HG02840 (cell line): ENCODE measurements at regions not wholly inside any gene's neighbourhood (a gene's known extent, or its start where the extent isn't known, plus 50 kb on each side); places are given as distances from the start of the nearest gene placed in this dataset.

Source experiments
- ATAC-seq: cut with Tn5 transposase; IDR thresholded peaks from one replicate; pipeline ENCODE4 v1.9.1; 2021; ENCODE audit warnings: mild to moderate bottlenecking, moderate library complexity, moderate number of reproducible peaks; ENCODE audit not compliant: unreplicated experiment, low FRiP score

- no peak for ATAC-seq
Measured at GRCh38 chr2:128619471-128620325, 301.0 kb upstream of the HS6ST1 start.

- no peak for ATAC-seq
Measured at GRCh38 chr2:128621074-128621473, 302.4 kb upstream of the HS6ST1 start.

- ATAC-seq, result no peak
Measured at GRCh38 chr2:128622371-128622770, 303.7 kb upstream of the HS6ST1 start.

DNA sequence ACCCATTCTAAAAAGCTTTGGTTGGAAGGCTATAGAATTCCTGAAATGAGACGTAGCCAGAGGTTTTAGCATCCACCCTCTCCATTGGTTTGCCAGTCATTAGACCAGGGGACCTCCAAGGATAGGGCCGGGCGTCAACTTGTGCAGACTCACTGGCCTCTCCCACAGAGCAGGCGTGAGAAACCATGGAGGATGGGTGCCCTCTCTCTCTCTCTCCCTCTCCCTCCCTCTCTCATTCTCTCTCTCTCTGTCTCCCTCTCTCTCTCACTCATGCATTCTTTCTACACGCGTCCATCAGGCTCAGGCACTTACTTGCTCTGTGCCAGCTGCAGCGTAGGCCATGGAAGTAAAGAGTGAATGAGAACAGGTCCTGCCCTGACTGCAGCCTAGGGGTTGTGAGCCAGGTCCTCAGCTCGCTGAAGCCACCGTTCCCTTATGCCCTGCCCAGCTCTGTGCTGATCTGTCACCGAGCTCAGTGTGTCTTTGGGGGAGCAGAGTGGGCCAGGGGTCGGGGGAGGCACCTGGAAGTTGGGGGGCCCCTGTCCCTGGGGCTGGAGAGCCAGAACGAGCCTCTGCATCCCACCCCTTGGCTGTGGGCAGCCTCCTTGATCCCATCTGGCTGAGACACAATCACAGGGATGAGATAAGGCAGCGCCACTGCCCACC is 304.4 kb upstream of the HS6ST1 start:
- no peak for ATAC-seq

DNA sequence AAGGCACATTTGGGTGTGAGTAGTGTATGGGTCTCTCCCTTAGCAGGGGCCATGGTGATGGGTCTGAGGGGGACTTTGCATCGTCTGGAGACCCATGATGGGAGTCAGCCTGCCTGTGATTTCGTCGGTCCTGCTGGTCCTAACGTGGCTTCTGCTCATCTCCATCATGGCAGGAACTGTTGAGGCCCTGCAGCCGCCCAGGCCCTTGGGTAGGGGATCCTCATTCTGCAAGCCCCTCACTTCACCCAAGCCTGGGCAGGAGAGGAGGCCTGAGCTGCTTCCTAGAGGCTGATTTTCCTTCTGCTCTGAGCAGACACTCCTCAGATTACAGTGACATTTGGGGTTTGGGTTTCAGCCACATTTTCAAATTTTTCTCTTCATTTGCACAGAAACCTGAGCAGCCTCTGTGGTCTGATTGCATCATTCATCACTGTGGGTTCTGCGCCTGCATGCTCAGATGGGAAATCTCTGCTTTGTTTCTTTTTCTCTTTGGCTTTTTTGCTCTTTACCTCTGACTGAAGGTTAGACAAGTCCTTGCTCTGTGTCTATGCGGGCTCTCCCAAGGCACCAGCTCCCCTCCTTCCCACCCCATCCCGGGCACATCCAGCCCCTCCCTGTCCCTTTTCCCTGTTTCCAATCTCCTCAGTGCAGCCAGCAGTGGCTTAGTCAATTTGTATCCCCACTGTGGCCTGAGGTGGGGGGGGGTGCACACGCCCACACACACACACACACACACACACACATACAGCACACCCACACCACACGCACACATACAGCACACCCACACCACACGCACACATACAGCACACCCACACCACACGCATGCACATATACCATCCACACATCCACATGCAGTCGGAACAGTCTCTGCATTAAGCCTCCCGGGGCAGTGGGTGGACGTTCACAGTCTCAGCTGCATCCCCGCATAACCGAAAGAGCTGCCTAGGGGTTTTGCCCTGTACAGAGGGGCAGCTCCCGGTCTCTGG is 305.4 kb upstream of the HS6ST1 start:
- peak; percentile 52 for ATAC-seq

- ATAC-seq, result no peak
Measured at GRCh38 chr2:128624956-128625355, 306.3 kb upstream of the HS6ST1 start.

DNA sequence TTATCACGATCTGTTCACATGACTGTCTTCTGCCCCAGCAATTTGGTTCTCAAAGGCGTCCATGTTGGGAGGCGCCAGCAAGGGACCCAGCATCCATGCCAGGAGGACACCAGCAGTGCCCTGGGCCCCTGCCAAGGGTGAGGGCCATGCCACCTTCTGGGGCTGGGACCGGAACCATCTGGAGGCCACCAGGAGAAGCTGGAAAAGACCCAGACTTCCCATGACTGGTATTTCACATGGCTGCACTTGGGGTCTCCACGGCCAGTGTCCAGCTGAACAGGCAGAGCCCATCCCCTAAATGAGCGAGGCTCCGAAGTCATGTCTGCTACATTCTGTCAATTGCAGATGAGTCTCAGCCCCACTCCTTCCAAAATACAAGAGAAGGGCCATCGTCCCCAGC is 306.8 kb upstream of the HS6ST1 start:
- ATAC-seq, result no peak

DNA sequence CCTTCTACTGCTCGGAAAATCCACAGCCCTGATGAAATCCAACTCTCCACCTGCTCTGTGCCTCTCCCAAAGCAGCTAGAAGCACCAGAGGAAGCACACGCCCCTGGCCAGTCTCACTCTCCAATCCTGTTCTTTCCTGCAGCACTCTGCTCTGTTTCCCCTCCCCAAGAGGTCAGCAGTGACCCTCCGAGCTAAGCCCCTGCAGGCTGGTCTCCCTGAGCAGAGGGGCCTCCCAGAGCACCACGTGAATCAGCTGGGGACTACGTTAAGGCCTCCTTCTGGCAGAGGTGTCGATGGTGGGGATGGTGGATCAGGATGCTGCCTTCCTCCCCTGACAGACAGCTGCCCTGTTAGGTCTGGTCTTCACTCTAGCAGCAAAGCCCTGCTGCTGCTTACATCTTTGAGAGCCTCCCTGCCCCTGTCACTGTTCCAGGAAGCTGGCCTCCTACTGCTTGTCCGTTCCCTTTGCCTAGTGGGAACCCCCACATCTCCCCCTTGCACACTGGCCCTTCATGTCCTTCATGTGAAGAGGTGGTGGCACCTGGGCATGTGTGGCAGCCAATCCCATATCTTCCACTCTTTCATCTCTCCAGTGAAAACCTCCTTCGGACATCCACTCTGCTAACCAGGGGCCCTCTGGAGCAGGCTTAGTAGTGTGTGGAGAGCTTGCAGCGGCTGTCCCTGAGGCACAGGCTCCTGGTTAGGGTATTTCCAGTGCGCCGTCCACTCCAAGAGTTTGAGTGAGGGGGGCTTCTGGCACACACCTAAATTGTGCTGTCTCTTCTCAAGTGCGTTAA is 307.5 kb upstream of the HS6ST1 start:
- no peak for ATAC-seq

DNA sequence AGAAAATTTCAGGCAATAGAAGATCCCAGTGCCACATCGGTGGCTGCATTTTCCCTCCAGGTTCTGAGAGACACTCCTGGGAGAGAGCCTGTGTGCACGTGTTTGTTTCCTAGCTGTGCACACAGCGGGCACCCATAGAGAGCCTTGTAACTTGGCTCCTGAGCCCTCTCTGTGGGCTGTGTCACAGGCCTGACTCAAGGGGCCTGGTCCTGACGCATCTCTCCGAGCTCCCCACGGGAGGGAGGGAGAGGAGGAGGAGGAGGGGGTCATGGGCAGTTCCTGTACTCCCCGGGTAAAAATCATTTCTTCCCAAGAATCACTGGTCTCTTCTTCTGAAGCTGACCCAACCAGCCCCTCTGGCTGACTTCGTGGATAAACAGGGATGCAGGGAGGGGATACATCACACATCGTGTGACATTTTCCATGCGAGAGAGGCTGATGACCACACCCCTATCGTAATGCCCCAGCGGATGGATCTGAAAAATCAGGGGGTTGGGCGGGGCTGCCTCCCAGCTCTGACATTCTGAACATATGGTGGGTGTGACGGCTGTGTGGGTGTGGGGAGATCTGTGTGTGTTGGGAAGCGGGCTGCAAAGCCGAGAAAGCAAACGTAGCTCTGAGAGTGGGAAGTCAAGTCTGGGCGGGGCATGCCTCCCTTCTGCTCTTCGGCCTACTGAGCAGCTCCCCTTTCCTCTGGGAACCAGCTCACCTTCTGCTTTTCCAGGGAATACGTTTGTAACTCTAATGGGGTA is 308.3 kb upstream of the HS6ST1 start:
- no peak for ATAC-seq

DNA sequence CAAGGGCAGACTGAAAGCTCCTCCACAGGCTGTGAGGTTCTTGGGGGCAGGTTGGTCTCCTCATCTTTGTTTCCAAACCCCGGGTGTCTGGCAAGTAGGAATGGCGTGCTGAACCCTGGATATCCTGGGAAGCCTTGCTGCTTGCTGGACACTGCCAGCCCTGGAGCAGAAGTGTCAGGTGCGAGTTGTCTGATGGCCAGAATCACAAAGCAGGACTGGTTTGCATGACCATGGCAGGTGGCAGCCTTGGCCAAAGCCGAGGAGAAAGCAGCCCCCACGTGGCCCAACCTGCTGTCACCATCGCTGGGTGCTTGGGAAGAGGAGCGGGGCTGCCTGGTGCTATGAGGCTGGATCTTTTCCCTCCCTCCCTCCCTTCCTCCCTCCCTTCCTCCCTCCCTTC is 309.5 kb upstream of the HS6ST1 start:
- ATAC-seq, result no peak

DNA sequence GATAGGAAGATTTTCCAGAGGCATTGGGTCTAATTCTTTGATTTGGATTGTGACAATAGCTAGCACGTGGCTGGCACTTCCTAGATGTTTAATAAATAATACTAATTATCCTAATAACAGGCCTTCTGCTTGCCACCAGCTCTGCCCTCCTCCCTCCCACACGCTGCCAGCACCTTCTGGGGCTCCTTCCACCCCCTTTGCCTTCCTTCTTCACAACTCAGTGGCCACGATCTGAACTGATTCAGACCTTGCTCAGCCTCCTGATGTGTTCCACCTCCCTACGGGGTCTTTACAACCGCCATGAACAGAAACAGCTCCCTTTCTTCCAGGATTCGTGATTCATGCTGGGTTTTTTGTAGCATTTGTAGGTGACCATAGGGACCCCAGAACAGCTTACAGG is 310.3 kb upstream of the HS6ST1 start:
- no peak for ATAC-seq

GRCh38 chr2:128630974-128631697 is 312.5 kb upstream of the HS6ST1 start:
- ATAC-seq, result no peak

GRCh38 chr2:128631698-128632500 is 313.2 kb upstream of the HS6ST1 start:
- ATAC-seq, result no peak

GRCh38 chr2:128632501-128632800 is 313.8 kb upstream of the HS6ST1 start:
- ATAC-seq, result no peak

DNA sequence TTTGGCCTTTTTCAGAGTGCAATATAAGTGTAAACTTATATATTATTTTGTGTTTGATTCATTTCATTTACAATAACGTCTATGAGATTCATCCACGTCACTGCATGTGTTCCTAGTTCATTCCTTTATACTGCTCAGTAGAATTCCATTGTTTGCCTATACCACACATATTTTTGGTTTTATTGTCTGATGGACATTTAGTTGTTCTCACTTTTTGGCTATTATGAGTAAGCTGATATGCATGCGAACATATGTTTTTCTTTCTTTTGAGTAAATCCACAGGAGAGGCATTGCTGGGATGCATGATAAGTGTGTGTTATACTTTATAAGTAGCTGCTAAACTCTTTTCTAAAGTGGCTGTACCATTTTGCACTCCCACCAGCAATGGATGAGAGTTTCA is 314.8 kb upstream of the HS6ST1 start:
- ATAC-seq, result no peak

DNA sequence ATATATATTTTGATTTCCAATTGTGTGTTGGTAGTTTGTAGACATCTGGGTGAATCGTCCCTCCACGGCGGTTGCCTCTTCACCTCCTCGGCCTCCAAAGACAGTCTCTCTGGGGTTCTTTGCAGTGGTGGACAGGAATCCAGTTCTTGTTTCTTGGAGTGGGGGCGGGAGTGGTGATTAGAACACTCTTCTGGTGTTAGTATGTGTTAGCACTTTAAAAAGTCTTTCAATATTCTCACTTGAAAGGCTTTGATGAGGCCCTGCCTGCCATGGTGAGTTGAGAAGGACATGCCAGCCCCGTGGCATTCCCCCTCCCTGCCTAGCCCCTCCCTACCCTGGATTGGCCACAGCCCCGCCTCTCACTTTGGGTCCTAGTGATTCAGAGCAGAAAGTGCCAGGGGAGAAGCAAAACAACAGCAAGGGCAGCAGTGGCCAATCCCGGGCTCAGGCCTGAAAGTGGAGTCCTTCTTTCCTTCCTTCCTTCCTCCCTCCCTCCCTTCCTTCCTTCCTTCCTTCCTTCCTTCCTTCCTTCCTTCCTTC is 316.8 kb upstream of the HS6ST1 start:
- no peak for ATAC-seq

DNA sequence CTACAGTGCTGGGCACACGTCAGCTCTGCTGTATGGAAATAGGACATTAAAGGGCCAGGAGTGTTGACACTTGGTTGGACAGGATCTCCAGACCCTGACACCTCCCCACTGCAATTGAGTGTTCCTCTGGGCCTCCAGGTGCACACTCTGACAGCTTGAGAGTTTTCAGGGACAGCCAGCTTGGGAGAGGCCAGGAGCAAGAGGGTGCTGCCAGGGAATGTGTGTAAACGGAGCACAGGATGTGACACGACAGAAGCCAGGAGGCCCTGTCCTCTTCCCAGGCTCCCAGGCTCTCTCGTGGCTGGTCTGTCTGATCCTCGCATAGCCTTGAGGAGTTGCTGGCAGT is 318.1 kb upstream of the HS6ST1 start:
- ATAC-seq, result no peak
